Parathyroid adenoma (tissue), 2 donors: ENCODE measurements at regions not wholly inside any gene's neighbourhood (a gene's known extent, or its start where the extent isn't known, plus 50 kb on each side); places are given as distances from the start of the nearest gene placed in this dataset.

Experiments
- H2AFZ ChIP-seq: fragments of 300-600 bp; sonication (generic); one replicate; pipeline ENCODE4 v1.7.0; 2017; ENCODE audit warnings: antibody characterized with exemption, mild to moderate bottlenecking
- H3K27ac ChIP-seq: fragments of 300-600 bp; sonication (generic); one replicate; pipeline ENCODE4 v1.7.0; 2017
- H3K27me3 ChIP-seq: fragments of 300-600 bp; sonication (generic); one replicate; pipeline ENCODE4 v1.7.0; 2017; ENCODE audit warnings: low read length; ENCODE audit not compliant: control insufficient read depth, insufficient read depth
- H3K36me3 ChIP-seq: fragments of 300-600 bp; sonication (generic); one replicate; pipeline ENCODE4 v1.7.0; 2017; ENCODE audit warnings: low read length; ENCODE audit not compliant: control insufficient read depth, insufficient read depth
- H3K4me1 ChIP-seq: fragments of 300-600 bp; sonication (generic); one replicate; pipeline ENCODE4 v1.7.0; 2017; ENCODE audit warnings: control low read depth
- H3K4me2 ChIP-seq: fragments of 300-600 bp; sonication (generic); one replicate; pipeline ENCODE4 v1.7.0; 2017; ENCODE audit warnings: low read length
- H3K4me3 ChIP-seq: fragments of 300-600 bp; sonication (generic); one replicate; pipeline ENCODE4 v1.7.0; 2017; ENCODE audit warnings: low read depth, low read length
- H3K79me2 ChIP-seq: fragments of 300-600 bp; sonication (generic); one replicate; pipeline ENCODE4 v1.7.0; 2017; ENCODE audit warnings: control low read depth
- H3K9ac ChIP-seq: fragments of 300-600 bp; sonication (generic); one replicate; pipeline ENCODE4 v1.7.0; 2017; ENCODE audit warnings: mild to moderate bottlenecking
- H3K9me3 ChIP-seq: fragments of 300-600 bp; sonication (generic); one replicate; pipeline ENCODE4 v1.7.0; 2017; ENCODE audit warnings: low read length; ENCODE audit not compliant: control insufficient read depth
- CTCF ChIP-seq: fragments of 300-600 bp; sonication (generic); IDR thresholded peaks from one replicate; pipeline ENCODE4 v1.7.0; 2017; ENCODE audit warnings: antibody characterized with exemption, mild to moderate bottlenecking
- donor health status: primary hyperparathyroidism.

- no peak for TF ChIP-seq CTCF
Observed at GRCh38 chr6:168167431-168168315, 88.7 kb upstream of the FRMD1 start.

GRCh38 chr6:168166627-168167026 lies 87.6 kb upstream of the FRMD1 start:
- H3K79me2 ChIP-seq: no peaks in the 10 kb centered on the region
- H3K9ac ChIP-seq: no peak overlapping the region
- H3K27me3 ChIP-seq: no peaks in the 10 kb centered on the region
- H2AFZ ChIP-seq: no peak overlapping the region
- no peak overlapping the region for H3K4me2 ChIP-seq
- no peaks in the 10 kb centered on the region for H3K4me1 ChIP-seq
- no peaks in the 10 kb centered on the region for H3K9me3 ChIP-seq
- H3K4me3 ChIP-seq: no peak overlapping the region
- H3K27ac ChIP-seq: no peak overlapping the region
- TF ChIP-seq CTCF: no peak
- H3K36me3 ChIP-seq: no peaks in the 10 kb centered on the region

More at GRCh38 chr6:168167431-168168315, 88.7 kb upstream of the FRMD1 start:
- Histone ChIP-seq H3K79me2 (no peaks in the 10 kb centered on the region), H2AFZ (no peak overlapping the region), H3K4me2 (no peak overlapping the region), H3K27me3 (no peaks in the 10 kb centered on the region), H3K36me3 (no peaks in the 10 kb centered on the region), H3K27ac (no peak overlapping the region), H3K9ac (no peak overlapping the region), H3K9me3 (no peaks in the 10 kb centered on the region), H3K4me3 (no peak overlapping the region), H3K4me1 (no peaks in the 10 kb centered on the region)

- Histone ChIP-seq H3K27ac (no peak overlapping the region), H3K4me3 (no peak overlapping the region), H3K27me3 (no peaks in the 10 kb centered on the region), H3K4me2 (no peak overlapping the region), H3K9ac (no peak overlapping the region), H2AFZ (no peak overlapping the region), H3K36me3 (no peaks in the 10 kb centered on the region), H3K79me2 (no peaks in the 10 kb centered on the region), H3K9me3 (no peaks in the 10 kb centered on the region), H3K4me1 (no peaks in the 10 kb centered on the region)
- no peak for TF ChIP-seq CTCF
Observed at GRCh38 chr6:168165891-168166290, 86.9 kb upstream of the FRMD1 start.

GRCh38 chr6:168165373-168165772 lies 86.4 kb upstream of the FRMD1 start:
- no peaks in the 10 kb centered on the region for H3K36me3 ChIP-seq
- no peaks in the 10 kb centered on the region for H3K27me3 ChIP-seq
- no peaks in the 10 kb centered on the region for H3K79me2 ChIP-seq
- TF ChIP-seq CTCF: no peak
- H3K9me3 ChIP-seq: no peaks in the 10 kb centered on the region
- no peak overlapping the region for H2AFZ ChIP-seq
- no peak overlapping the region for H3K27ac ChIP-seq
- no peaks in the 10 kb centered on the region for H3K4me1 ChIP-seq
- H3K4me2 ChIP-seq: no peak overlapping the region
- H3K4me3 ChIP-seq: no peak overlapping the region
- no peak overlapping the region for H3K9ac ChIP-seq
